ENCODE measurements at regions not wholly inside any gene's neighbourhood (a gene's known extent, or its start where the extent isn't known, plus 50 kb on each side); places are given as distances from the start of the nearest gene placed in this dataset.

GRCh38 chr1:240036526-240036925, 55.2 kb upstream of the FMN2 start:
- TF ChIP-seq, protein P1, sequence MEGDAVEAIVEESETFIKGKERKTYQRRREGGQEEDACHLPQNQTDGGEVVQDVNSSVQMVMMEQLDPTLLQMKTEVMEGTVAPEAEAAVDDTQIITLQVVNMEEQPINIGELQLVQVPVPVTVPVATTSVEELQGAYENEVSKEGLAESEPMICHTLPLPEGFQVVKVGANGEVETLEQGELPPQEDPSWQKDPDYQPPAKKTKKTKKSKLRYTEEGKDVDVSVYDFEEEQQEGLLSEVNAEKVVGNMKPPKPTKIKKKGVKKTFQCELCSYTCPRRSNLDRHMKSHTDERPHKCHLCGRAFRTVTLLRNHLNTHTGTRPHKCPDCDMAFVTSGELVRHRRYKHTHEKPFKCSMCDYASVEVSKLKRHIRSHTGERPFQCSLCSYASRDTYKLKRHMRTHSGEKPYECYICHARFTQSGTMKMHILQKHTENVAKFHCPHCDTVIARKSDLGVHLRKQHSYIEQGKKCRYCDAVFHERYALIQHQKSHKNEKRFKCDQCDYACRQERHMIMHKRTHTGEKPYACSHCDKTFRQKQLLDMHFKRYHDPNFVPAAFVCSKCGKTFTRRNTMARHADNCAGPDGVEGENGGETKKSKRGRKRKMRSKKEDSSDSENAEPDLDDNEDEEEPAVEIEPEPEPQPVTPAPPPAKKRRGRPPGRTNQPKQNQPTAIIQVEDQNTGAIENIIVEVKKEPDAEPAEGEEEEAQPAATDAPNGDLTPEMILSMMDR (IDR thresholded peaks at IDR 0.05), result no peak
- TF ChIP-seq POLR2AphosphoS5 (IDR thresholded peaks at IDR 0.05; ENCODE audit: low read depth, low read length) (no peak), TCF7L2 (IDR thresholded peaks at IDR 0.05; ENCODE audit: low read depth, low read length) (no peak)
